ENCODE measurements at regions not wholly inside any gene's neighbourhood (a gene's known extent, or its start where the extent isn't known, plus 50 kb on each side); places are given as distances from the start of the nearest gene placed in this dataset.

DNA sequence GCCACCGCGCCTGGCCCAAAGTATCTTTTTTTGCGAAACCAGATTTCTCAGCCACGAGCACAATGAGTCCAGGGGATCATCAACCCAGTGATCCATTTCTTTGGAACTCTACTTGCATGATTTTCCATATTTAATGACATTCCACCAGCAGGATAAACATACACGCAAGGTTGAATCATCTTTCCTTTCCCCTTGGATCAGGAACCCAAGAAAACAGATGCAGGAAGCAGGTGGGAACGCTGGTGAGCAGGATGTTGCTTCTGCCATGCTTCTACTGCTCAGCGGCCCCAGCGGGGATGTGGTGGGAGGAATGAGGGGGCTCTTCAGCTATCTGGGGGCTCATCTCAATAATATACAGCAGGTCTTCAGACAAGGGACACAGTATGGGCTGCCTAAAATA is 118.2 kb downstream of the SEC61B start:
- TF ChIP-seq, protein P1, sequence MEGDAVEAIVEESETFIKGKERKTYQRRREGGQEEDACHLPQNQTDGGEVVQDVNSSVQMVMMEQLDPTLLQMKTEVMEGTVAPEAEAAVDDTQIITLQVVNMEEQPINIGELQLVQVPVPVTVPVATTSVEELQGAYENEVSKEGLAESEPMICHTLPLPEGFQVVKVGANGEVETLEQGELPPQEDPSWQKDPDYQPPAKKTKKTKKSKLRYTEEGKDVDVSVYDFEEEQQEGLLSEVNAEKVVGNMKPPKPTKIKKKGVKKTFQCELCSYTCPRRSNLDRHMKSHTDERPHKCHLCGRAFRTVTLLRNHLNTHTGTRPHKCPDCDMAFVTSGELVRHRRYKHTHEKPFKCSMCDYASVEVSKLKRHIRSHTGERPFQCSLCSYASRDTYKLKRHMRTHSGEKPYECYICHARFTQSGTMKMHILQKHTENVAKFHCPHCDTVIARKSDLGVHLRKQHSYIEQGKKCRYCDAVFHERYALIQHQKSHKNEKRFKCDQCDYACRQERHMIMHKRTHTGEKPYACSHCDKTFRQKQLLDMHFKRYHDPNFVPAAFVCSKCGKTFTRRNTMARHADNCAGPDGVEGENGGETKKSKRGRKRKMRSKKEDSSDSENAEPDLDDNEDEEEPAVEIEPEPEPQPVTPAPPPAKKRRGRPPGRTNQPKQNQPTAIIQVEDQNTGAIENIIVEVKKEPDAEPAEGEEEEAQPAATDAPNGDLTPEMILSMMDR (IDR thresholded peaks at IDR 0.05; ENCODE audit: low read depth, low read length) = no peak
- DNase-seq (ENCODE audit: extremely low read depth, low read depth) = no peak

DNA sequence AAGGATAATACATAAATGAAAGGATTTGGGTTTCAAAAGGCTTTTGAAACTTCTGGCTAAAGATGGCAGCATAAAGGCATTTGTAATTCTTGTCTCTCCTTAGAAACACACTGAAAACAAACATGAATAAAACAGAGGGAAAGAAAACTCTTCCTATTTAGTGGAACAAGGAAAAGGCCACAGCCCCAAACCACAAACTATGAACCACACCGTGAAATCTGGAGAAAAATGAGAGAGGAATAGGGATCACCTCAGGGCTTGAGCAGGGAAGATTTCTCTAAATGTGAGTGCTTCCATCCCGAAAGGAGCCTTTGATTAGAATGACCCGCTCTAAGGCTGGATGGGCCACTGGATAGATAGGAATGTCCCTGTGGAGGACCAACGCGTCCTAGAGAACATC is 119.6 kb downstream of the SEC61B start:
- TF ChIP-seq, protein P1 (IDR thresholded peaks at IDR 0.05; ENCODE audit: low read depth, low read length) = no peak

DNA sequence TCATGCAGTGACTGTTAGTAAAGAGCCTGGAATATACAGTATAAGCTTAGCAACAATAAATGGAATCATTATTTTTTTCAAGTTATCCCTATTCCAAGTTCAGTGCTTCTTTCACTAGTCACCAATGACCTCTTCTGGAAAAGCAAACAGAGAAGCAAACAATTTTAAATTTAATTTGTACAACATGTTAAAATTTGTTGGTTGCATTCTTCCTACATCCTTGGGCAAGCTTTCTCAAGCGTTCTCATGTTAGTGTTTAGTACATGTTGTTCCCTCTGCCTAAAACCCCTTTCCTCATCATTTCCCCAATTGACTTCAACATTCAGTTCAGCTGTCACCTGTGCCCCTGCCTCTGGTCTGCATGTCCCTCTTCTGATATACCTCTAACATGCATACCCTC is 123.4 kb downstream of the SEC61B start:
- DNase-seq (ENCODE audit: extremely low read depth, low read depth) = no peak
- TF ChIP-seq, protein P1 (IDR thresholded peaks at IDR 0.05; ENCODE audit: low read depth, low read length) = no peak

More for the DNA sequence above, 119.6 kb downstream of the SEC61B start:
- no peak for DNase-seq (ENCODE audit: extremely low read depth, low read depth)

DNA sequence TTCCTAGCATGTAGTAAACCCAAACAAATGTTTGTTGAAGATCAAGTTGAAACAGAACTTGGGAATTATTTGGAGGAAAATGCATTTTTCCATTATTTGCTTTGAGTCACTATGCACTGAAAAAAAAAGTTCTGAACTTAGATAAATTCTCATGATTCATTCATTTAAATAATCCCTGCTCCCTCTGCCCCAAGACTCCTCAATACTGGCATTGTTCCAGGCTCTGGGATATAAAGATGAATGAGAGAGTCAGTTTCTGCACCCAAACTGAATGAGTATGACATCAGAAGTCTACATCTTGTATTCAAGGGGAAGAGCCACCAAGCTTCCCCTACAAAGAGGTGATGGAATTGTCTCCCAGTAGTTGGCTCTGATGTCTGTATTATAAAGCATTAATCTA is 123.9 kb downstream of the SEC61B start:
- TF ChIP-seq, protein P1 (IDR thresholded peaks at IDR 0.05; ENCODE audit: low read depth, low read length) = no peak
- no peak for DNase-seq (ENCODE audit: extremely low read depth, low read depth)

DNA sequence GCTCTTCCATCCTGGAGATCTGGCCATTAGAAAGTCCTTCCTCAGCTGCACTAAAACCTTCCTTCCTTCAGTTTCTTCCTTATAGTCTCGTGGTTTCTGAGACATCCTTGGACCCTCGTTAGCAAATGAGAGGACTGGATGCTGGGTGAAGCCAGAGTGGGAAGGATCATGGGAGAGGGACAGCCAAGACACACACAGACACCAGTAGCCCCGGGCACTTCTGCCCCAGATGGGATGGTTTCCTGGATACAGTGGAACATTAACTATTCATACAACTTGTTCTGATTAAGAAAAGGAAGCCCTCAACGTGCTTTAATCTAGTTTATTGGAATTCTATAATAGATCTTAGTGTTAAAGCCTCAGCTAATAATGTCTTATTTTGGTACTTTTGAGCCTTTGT is 125.5 kb downstream of the SEC61B start:
- DNase-seq (ENCODE audit: extremely low read depth, low read depth) = no peak
- TF ChIP-seq, protein P1 (IDR thresholded peaks at IDR 0.05; ENCODE audit: low read depth, low read length) = no peak

DNA sequence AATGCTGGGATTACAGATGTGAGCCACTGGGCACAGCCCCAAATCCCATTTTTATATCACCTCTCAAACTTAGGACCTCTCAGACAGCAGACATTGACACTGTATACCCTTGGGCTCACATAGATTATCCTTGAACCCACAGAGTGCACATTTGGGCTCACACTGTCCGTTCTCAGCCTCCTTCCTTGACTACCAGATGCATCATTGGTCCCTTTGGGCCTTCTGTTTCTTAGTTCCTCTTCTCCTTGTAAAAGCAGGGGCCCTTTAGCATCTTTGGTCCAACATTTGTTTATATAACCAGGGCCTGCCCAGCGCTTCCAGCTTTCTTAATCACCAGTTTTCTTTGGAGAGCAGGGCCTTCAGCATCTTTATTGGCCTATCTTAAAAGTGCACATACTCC is 126.2 kb downstream of the SEC61B start:
- no peak for DNase-seq (ENCODE audit: extremely low read depth, low read depth)
- TF ChIP-seq, protein P1 (IDR thresholded peaks at IDR 0.05; ENCODE audit: low read depth, low read length) = no peak

DNA sequence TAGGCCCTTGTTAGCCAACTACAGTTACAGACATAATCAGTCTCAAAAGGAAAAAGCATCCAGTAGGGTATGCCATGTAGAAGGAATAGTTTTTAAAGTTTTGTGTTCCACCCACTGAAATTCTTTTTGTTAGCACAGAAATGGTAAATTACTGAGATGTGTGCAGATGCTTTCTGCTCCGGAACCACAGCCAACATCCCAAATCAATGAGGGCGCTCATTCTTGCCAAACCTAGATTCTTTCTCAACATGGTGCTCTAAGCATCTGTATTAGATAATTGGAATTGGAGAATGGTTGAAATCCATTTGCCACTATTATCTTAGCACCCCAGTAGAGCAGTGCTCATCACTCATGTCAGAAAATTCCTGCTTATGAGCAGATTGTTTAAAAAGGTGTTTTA is 127.8 kb downstream of the SEC61B start:
- TF ChIP-seq, protein P1 (IDR thresholded peaks at IDR 0.05; ENCODE audit: low read depth, low read length) = no peak
- no peak for DNase-seq (ENCODE audit: extremely low read depth, low read depth)
